ENCODE measurements at regions not wholly inside any gene's neighbourhood (a gene's known extent, or its start where the extent isn't known, plus 50 kb on each side); places are given as distances from the start of the nearest gene placed in this dataset.

DNA sequence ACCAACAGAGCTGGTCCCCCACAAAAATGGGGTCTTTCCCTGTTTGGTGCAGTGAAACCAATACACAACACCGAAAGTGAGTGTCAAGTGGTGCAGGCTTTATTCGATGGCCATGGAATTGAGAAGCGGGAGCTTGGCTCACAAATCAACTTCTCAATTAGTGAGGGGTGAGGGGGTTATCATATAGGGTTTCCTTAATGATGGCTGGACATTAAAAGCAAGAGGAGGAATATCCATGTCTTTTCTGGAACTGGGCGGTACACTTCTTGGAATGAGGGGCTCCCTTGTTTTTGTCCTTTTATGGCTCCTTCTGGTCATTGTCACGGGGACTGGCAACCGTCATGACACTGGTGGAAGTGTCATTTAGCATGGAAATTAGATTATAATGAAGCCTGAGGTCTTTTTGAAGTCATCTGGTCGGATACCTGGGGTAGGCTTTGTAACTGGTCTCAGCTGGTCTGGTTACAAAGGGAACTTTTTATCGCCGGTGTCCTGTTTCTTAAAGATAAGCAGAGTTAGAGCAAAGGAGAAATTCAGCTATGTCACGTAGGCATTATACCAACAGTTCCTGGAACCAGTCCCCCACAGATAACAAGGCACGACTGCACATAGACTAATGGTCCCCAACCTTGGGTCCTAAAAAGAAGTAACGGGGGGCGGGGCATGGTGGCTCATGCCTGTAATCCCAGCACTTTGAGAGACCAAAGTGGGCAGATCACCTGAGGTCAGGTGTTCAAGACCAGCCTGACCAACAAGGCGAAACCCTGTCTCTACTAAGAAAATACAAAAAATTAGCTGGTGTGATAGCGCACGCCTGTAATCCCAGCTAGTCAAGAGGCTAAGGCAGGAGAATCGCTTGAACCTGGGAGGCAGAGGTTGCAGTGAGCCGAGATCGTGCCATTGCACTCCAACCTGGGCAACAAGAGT lies 93.5 kb upstream of the NDUFV2 start:
- Histone ChIP-seq H3K9me3 (ENCODE audit: control insufficient read depth in 4 of 4, low read length in 3 of 4) (no peaks in the 10 kb centered on the region), H3K9ac (ENCODE audit: low read depth in 1 of 2, low read length in 2 of 2) (no peak overlapping the region), H3K4me3 (ENCODE audit: low read depth in 1 of 3, low read length in 3 of 3) (no peak overlapping the region), H3K27ac (ENCODE audit: low read depth in 1 of 2, low read length in 2 of 2) (no peak overlapping the region), H3K4me1 (ENCODE audit: control insufficient read depth in 4 of 4, insufficient read depth in 4 of 4, low read length in 3 of 4) (no peaks in the 10 kb centered on the region), H3K36me3 (ENCODE audit: control insufficient read depth in 4 of 4, insufficient read depth in 3 of 4, low read depth in 1 of 4, low read length in 3 of 4) (no peaks in the 10 kb centered on the region), H3K27me3 (ENCODE audit: control insufficient read depth in 4 of 4, insufficient read depth in 4 of 4, low read length in 3 of 4) (no peaks in the 10 kb centered on the region)
- TF ChIP-seq JUND (IDR thresholded peaks at IDR 0.05) (no peak), RAD21 (IDR thresholded peaks at IDR 0.05) (no peak), TAF1 (conservative IDR thresholded peaks at IDR 0.05) (no peak), YY1 (IDR thresholded peaks at IDR 0.05) (no peak), GABPA (IDR thresholded peaks at IDR 0.05 in 1 of 2, conservative IDR thresholded peaks at IDR 0.05 in 1 of 2) (no peak), SP1 (IDR thresholded peaks at IDR 0.05) (no peak), HNF4G (IDR thresholded peaks at IDR 0.05) (no peak), FOXA2 (IDR thresholded peaks at IDR 0.05) (no peak)
- TF ChIP-seq, protein P1, sequence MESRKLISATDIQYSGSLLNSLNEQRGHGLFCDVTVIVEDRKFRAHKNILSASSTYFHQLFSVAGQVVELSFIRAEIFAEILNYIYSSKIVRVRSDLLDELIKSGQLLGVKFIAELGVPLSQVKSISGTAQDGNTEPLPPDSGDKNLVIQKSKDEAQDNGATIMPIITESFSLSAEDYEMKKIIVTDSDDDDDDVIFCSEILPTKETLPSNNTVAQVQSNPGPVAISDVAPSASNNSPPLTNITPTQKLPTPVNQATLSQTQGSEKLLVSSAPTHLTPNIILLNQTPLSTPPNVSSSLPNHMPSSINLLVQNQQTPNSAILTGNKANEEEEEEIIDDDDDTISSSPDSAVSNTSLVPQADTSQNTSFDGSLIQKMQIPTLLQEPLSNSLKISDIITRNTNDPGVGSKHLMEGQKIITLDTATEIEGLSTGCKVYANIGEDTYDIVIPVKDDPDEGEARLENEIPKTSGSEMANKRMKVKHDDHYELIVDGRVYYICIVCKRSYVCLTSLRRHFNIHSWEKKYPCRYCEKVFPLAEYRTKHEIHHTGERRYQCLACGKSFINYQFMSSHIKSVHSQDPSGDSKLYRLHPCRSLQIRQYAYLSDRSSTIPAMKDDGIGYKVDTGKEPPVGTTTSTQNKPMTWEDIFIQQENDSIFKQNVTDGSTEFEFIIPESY (IDR thresholded peaks at IDR 0.05), result no peak
- TF ChIP-seq, protein P2, sequence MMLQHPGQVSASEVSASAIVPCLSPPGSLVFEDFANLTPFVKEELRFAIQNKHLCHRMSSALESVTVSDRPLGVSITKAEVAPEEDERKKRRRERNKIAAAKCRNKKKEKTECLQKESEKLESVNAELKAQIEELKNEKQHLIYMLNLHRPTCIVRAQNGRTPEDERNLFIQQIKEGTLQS (IDR thresholded peaks at IDR 0.05), result no peak
- TF ChIP-seq, protein P3, sequence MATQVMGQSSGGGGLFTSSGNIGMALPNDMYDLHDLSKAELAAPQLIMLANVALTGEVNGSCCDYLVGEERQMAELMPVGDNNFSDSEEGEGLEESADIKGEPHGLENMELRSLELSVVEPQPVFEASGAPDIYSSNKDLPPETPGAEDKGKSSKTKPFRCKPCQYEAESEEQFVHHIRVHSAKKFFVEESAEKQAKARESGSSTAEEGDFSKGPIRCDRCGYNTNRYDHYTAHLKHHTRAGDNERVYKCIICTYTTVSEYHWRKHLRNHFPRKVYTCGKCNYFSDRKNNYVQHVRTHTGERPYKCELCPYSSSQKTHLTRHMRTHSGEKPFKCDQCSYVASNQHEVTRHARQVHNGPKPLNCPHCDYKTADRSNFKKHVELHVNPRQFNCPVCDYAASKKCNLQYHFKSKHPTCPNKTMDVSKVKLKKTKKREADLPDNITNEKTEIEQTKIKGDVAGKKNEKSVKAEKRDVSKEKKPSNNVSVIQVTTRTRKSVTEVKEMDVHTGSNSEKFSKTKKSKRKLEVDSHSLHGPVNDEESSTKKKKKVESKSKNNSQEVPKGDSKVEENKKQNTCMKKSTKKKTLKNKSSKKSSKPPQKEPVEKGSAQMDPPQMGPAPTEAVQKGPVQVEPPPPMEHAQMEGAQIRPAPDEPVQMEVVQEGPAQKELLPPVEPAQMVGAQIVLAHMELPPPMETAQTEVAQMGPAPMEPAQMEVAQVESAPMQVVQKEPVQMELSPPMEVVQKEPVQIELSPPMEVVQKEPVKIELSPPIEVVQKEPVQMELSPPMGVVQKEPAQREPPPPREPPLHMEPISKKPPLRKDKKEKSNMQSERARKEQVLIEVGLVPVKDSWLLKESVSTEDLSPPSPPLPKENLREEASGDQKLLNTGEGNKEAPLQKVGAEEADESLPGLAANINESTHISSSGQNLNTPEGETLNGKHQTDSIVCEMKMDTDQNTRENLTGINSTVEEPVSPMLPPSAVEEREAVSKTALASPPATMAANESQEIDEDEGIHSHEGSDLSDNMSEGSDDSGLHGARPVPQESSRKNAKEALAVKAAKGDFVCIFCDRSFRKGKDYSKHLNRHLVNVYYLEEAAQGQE (IDR thresholded peaks at IDR 0.05), result no peak
- DNase-seq (ENCODE audit: low spot score), result no peak
- 85% methylated on average over 19 of the region's 19 CpGs for WGBS

DNA sequence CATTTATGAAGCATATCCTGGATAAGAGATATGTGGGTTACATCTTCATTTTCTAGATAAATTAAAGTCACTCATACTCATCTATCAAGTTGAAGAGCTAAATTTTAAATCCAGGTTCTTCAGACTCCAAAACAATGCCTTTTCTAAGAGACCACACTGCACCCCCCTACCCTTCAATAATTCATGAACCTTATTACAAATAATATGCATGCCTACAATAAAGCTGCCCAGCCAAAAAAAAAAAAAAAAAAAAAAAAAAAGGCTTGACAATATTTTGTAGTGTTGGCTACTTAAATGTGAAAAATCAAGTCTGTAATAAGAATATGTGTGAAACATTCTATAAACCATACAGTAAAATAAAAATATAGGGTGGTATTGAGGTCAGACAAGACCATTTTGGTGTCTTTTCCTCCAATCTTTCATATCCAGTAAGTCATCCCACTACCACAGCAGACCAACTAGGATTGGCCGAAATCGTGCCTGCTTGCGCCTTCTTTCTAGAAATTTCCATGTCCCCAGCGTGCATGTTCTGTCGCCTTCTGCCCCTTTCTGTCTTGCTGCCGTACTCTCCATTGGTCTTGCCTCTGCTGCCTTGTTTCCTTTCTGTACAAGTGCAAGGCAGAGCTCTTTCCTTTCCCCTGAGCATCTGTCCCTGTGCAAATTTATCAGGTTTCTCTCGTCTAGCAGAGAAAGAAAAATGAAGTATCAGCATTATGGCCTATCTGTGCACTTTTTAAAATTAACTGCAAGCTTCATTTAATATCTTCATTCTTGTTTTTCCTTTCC lies 92.6 kb upstream of the NDUFV2 start:
- H3K36me3 ChIP-seq (ENCODE audit: control insufficient read depth in 4 of 4, insufficient read depth in 3 of 4, low read depth in 1 of 4, low read length in 3 of 4), result no peaks in the 10 kb centered on the region
- no peak overlapping the region for H3K9ac ChIP-seq (ENCODE audit: low read depth in 1 of 2, low read length in 2 of 2)
- no peak for DNase-seq (ENCODE audit: low spot score)
- no peaks in the 10 kb centered on the region for H3K4me1 ChIP-seq (ENCODE audit: control insufficient read depth in 4 of 4, insufficient read depth in 4 of 4, low read length in 3 of 4)
- no peak overlapping the region for H3K27ac ChIP-seq (ENCODE audit: low read depth in 1 of 2, low read length in 2 of 2)
- no peaks in the 10 kb centered on the region for H3K27me3 ChIP-seq (ENCODE audit: control insufficient read depth in 4 of 4, insufficient read depth in 4 of 4, low read length in 3 of 4)
- WGBS, result 90% methylated on average over 7 of the region's 7 CpGs
- TF ChIP-seq TAF1 (conservative IDR thresholded peaks at IDR 0.05) (no peak), NR2F2 (IDR thresholded peaks at IDR 0.05) (no peak), HNF4G (IDR thresholded peaks at IDR 0.05) (no peak), EGR1 (IDR thresholded peaks at IDR 0.05; ENCODE audit: low read depth in 2 of 2) (no peak), YY1 (IDR thresholded peaks at IDR 0.05) (no peak)
- TF ChIP-seq, protein P1 (IDR thresholded peaks at IDR 0.05), result no peak
- H3K9me3 ChIP-seq (ENCODE audit: control insufficient read depth in 4 of 4, low read length in 3 of 4), result no peaks in the 10 kb centered on the region
- no peak overlapping the region for H3K4me3 ChIP-seq (ENCODE audit: low read depth in 1 of 3, low read length in 3 of 3)
